ENCODE measurements at regions not wholly inside any gene's neighbourhood (a gene's known extent, or its start where the extent isn't known, plus 50 kb on each side); places are given as distances from the start of the nearest gene placed in this dataset.
"Not testable (repeated sequence)": the region's sequence is repeated elsewhere in the genome, so short reads cannot be mapped to it uniquely, and the experiment has no call there.

DNA sequence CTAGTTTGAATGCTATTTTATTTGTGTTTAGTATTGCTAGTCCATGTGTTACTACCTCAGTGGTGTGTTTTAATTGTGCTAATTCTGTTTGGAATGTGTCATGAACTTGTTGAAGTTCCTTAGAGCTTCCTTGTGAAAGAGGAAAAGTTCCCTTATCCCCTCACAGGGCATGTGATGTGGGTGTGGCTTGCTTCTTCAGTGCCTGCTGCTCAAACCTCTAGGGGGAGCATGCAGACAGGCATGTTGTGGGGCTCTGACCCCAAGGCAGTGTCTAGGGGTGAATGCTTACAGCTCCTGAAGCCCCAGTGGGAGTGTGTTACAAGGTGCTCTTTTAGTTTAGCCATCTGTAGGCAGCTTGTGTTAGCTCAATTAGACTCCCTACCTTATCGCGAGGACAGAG, 86.5 kb downstream of the MAGED4 start:
- TF ChIP-seq, protein P1, sequence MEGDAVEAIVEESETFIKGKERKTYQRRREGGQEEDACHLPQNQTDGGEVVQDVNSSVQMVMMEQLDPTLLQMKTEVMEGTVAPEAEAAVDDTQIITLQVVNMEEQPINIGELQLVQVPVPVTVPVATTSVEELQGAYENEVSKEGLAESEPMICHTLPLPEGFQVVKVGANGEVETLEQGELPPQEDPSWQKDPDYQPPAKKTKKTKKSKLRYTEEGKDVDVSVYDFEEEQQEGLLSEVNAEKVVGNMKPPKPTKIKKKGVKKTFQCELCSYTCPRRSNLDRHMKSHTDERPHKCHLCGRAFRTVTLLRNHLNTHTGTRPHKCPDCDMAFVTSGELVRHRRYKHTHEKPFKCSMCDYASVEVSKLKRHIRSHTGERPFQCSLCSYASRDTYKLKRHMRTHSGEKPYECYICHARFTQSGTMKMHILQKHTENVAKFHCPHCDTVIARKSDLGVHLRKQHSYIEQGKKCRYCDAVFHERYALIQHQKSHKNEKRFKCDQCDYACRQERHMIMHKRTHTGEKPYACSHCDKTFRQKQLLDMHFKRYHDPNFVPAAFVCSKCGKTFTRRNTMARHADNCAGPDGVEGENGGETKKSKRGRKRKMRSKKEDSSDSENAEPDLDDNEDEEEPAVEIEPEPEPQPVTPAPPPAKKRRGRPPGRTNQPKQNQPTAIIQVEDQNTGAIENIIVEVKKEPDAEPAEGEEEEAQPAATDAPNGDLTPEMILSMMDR (conservative IDR thresholded peaks at IDR 0.05; ENCODE audit: low read depth): no peak
- no peak overlapping the region for H3K27ac ChIP-seq
- no peak for DNase-seq (ENCODE audit: low spot score)
- POLR2A ChIA-PET (ENCODE audit: low non-redundant PET): no interaction called here
- CTCF ChIA-PET: no interaction called here

DNA sequence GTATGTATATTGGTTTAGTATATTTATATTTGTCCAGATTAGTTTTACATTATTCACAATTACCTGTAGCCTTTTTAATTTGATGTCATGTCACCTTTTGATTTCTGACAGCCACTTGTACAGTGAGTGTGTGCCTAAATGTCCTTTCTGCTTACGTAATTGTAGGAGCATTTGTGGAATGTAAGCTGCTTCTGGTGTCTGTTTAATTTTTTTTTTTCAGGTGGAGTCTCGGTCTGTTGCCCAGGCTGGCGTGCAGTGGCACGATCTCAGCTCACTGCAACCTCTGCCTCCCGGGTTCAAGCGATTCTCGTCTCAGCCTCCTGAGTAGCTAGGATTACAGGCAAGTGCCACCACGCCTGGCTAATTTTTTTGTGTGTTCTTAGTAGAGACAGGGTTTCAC, 91.2 kb upstream of the XAGE2 start:
- TF ChIP-seq, protein P1 (conservative IDR thresholded peaks at IDR 0.05; ENCODE audit: low read depth): no peak
- ChIA-PET POLR2A (ENCODE audit: low non-redundant PET) (no interaction called here), CTCF (no interaction called here)
- H3K27ac ChIP-seq: no peak overlapping the region
- no peak for DNase-seq (ENCODE audit: low spot score)

DNA sequence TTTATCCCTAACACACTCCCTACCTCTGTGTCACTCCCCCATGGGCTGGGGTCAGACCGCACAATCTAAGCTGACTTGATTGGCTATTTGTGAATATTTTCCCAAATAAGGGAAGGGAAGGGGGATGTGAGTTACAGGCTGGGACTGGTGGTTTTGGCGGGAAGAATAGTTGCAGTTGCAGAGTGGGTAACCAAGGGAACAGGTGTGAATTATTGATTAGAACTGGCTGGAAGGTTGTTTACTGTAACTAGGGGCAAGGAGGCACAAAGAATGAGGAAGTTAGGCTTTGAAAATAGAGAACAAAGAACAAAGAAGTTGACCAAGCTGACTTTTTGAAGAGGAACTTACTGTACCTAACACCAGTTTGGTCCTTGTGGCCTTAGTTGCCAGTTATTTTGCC, 88.0 kb upstream of the XAGE2 start:
- TF ChIP-seq, protein P1 (conservative IDR thresholded peaks at IDR 0.05; ENCODE audit: low read depth): no peak
- no peak for DNase-seq (ENCODE audit: low spot score)
- ChIA-PET CTCF (interaction anchor here (0.6 kb wide), 1 partner anchor 581 kb away, joined by 3 read pairs; no protein-coding TSS in a partner anchor), POLR2A (ENCODE audit: low non-redundant PET) (no interaction called here)
- H3K27ac ChIP-seq: no peak overlapping the region

DNA sequence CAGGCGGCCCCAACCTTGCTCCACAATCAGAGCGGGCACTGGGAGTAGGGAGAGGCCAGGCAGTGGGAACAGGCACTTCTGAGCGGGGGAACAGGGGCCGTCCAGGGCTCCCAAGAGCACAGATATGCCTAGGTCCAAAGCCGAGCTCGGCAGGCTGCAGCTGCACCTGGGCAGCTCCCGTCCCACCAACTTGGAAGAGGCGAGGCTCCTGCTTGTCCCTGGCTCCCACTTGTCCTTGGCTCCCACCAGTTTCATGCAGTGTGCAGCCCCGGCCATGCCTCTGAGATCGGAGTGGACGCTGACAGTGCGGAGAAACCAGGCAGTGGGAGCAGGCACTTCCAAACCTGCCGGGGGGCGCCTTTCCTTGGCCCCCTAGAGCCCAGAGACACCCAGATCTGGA, 84.0 kb upstream of the XAGE2 start:
- ChIA-PET CTCF (no interaction called here), POLR2A (ENCODE audit: low non-redundant PET) (no interaction called here)
- H3K27ac ChIP-seq: no peak overlapping the region
- DNase-seq (ENCODE audit: low spot score): no peak
- TF ChIP-seq, protein P1 (conservative IDR thresholded peaks at IDR 0.05; ENCODE audit: low read depth): no peak

DNA sequence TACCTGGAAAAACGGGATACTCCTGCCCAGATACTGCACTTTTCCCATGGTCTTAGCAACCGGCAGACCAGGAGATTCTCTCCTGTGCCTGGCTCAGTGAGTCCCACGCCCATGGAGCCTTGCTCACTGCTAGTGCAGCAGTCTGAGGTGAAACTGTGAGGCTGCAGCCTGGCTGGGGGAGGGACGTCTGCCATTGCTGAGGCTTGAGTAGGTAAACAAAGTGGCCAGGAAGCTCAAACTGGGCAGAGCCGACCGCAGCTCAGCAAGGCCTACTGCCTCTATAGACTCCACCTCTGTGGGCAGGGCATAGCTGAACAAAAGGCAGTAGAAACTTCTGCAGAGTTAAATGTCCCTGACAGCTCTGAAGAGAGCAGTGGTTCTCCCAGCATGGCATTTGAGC, 69.9 kb upstream of the XAGE2 start:
- CTCF ChIA-PET; H3K27ac ChIP-seq; POLR2A ChIA-PET (ENCODE audit: low non-redundant PET); DNase-seq (ENCODE audit: low spot score): not testable (repeated sequence)

DNA sequence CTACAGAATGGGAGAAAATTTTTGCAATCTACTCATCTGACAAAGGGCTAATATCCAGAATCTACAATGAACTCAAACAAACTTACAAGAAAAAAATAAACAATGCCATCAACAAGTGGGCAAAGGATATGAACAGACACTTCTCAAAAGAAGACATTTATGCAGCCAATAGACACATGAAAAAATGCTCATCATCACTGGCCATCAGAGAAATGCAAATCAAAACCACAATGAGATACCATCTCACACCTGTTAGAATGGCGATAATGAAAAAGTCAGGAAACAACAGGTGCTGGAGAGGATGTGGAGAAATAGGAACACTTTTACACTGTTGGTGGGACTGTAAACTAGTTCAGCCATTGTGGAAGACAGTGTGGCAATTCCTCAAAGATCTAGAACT, 60.3 kb upstream of the XAGE2 start:
- CTCF ChIA-PET; H3K27ac ChIP-seq; POLR2A ChIA-PET (ENCODE audit: low non-redundant PET); DNase-seq (ENCODE audit: low spot score): not testable (repeated sequence)
